GM23338 (cell line): ENCODE measurements at regions not wholly inside any gene's neighbourhood (a gene's known extent, or its start where the extent isn't known, plus 50 kb on each side); places are given as distances from the start of the nearest gene placed in this dataset.

Source experiments
- EZH2 ChIP-seq: fragments of 200-600 bp; sonication (generic); IDR thresholded peaks from one replicate; pipeline ENCODE4 v1.8.0; 2017; ENCODE audit warnings: antibody characterized with exemption, mild to moderate bottlenecking, low read depth; ENCODE audit not compliant: unreplicated experiment
- POLR2AphosphoS5 ChIP-seq: IDR thresholded peaks from 2 replicates; pipeline ENCODE4 v1.6.1; 2016; ENCODE audit warnings: antibody characterized with exemption, low read depth
- TF ChIP-seq, protein P1 (sequence below), 2 experiments: fragments of 200-600 bp in 1 of 2; sonication (generic) in 1 of 2; conservative IDR thresholded peaks; 2 replicates each; pipeline versions ENCODE4 v1.5.1 to v1.6.1; 2016 to 2017; ENCODE audit warnings: antibody characterized with exemption in 2 of 2, low read depth in 2 of 2, mild to moderate bottlenecking in 2 of 2, moderate library complexity in 1 of 2

DNA sequence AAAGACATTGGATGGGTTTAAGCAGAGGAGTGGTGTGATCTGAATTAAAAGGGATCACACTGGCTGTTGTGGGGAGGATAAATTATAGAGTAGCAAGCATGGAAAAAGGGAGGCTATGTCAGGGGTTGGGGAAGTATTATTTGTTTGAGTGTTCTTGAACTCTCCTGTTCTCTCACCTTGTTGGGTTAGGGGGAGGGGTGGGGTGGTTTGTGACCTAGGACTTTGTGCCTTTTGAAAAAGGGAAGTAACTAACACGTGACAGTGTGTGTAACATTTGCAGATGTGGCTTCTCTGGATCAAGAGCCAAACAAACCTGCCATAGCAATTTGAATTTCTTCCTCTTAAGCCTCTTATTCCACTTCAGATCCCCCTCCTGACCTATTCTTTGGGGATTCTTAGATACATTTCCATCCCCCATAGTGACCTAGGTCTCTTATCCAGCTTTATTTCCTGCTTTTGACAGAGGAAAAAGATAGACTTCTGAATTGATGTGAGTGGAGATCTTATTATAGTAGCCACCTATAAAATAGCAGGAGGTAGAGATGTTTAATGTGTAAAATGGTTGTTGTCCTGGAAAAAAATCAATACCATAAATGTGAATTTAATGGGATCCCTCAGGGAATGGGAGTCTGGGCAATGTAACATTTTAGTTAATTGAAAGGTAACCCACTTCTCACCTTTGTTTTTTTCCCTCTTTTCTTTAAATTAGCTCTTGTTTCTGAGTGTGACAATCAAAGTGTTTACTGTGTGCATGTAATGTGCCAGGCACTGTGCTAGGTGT, 120.4 kb downstream of the CT47B1 start:
- TF ChIP-seq, protein P1, sequence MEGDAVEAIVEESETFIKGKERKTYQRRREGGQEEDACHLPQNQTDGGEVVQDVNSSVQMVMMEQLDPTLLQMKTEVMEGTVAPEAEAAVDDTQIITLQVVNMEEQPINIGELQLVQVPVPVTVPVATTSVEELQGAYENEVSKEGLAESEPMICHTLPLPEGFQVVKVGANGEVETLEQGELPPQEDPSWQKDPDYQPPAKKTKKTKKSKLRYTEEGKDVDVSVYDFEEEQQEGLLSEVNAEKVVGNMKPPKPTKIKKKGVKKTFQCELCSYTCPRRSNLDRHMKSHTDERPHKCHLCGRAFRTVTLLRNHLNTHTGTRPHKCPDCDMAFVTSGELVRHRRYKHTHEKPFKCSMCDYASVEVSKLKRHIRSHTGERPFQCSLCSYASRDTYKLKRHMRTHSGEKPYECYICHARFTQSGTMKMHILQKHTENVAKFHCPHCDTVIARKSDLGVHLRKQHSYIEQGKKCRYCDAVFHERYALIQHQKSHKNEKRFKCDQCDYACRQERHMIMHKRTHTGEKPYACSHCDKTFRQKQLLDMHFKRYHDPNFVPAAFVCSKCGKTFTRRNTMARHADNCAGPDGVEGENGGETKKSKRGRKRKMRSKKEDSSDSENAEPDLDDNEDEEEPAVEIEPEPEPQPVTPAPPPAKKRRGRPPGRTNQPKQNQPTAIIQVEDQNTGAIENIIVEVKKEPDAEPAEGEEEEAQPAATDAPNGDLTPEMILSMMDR (conservative IDR thresholded peaks at IDR 0.05; ENCODE audit: low read depth in 2 of 2) = no peak
- TF ChIP-seq EZH2 = no peak
- TF ChIP-seq POLR2AphosphoS5 = no peak
